GM12864 (cell line): ENCODE measurements at regions not wholly inside any gene's neighbourhood (a gene's known extent, or its start where the extent isn't known, plus 50 kb on each side); places are given as distances from the start of the nearest gene placed in this dataset.

Source experiments
- DNase-seq: peaks from one replicate; pipeline ENCODE4 v3.0.0-alpha.2; 2011; ENCODE audit warnings: low read depth
- H3K4me3 ChIP-seq: 2 replicates; pipeline ENCODE4 v1.5.1; 2011; ENCODE audit warnings: mild to moderate bottlenecking, low read depth, low read length, control low read depth
- TF ChIP-seq, protein P1 (sequence below): IDR thresholded peaks from 2 replicates; pipeline ENCODE4 v1.5.1; 2011; ENCODE audit warnings: low read depth, mild to moderate bottlenecking, moderate library complexity, low read length, control low read depth, inconsistent platforms; ENCODE audit errors: missing control alignments

DNA sequence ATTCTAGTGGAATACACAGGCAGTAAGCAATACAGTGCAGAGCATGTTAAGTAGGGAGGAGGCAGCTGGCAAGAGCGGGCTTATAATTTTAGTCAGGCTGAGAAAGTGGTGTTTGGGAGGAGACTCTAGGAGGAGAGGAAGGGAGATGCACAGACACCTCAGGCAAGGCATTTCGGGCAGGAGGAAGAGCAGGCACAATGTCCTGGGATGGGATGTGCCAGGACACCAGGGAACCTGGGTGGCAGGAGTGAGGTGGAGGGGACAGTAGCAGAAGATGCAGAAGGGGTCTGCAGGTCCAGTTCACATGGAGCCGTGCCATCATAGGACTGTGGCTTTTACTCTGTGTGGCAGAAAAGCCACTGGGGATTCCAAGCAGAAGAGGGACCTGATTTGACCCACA, 143.7 kb upstream of the FSTL4 start:
- H3K4me3 ChIP-seq: no peak overlapping the region
- TF ChIP-seq, protein P1, sequence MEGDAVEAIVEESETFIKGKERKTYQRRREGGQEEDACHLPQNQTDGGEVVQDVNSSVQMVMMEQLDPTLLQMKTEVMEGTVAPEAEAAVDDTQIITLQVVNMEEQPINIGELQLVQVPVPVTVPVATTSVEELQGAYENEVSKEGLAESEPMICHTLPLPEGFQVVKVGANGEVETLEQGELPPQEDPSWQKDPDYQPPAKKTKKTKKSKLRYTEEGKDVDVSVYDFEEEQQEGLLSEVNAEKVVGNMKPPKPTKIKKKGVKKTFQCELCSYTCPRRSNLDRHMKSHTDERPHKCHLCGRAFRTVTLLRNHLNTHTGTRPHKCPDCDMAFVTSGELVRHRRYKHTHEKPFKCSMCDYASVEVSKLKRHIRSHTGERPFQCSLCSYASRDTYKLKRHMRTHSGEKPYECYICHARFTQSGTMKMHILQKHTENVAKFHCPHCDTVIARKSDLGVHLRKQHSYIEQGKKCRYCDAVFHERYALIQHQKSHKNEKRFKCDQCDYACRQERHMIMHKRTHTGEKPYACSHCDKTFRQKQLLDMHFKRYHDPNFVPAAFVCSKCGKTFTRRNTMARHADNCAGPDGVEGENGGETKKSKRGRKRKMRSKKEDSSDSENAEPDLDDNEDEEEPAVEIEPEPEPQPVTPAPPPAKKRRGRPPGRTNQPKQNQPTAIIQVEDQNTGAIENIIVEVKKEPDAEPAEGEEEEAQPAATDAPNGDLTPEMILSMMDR: no peak
- no peak for DNase-seq

DNA sequence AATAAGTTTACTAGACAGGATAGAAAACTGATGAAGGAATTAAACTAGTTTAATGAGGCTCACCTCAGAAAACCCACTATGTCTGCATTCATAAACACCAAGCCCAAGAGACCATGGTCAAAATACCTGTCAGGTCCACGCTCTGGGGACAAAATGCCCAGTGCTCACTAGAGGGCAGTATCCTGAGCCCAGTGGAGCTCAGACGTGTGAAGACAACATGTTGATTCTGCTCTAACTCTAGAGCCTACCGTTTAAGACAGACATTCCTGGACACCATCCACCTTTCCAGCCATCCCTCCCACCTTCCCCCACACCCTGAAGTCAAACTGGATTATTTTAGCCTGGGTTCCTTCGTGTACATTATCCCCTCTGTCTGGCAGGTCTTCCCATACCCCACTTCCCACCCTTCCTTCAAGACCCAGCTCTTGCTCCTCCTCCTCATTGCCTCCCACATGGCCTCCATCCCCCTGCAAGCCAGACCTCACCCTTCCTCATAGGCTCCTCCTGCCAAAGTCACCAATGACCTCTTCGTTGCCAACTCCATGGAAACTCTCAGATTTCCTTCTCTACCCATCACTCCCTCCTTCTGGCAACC, 142.3 kb upstream of the FSTL4 start:
- no peak overlapping the region for H3K4me3 ChIP-seq
- DNase-seq: peak; percentile 8
- TF ChIP-seq, protein P1: peak; percentile 73

DNA sequence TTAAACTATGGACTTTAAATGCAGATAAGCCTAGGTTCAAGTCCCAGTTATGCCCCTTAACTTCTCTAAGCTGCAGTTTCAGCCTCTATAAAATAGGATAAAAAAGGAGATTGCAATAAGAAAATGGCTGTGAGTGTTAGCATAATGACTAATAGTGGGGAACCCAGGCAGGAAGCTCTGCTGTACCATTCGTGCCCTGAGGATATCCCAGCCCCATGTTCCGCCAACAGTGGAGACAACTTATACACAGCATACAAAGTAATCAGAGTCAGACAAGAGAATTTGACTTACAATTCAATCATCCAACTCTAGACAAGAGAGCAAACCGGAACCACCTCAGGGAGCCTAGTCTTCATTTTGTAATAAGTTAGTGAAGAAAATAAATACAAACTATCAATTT, 141.5 kb upstream of the FSTL4 start:
- no peak for DNase-seq
- H3K4me3 ChIP-seq: no peak overlapping the region
- TF ChIP-seq, protein P1: no peak

DNA sequence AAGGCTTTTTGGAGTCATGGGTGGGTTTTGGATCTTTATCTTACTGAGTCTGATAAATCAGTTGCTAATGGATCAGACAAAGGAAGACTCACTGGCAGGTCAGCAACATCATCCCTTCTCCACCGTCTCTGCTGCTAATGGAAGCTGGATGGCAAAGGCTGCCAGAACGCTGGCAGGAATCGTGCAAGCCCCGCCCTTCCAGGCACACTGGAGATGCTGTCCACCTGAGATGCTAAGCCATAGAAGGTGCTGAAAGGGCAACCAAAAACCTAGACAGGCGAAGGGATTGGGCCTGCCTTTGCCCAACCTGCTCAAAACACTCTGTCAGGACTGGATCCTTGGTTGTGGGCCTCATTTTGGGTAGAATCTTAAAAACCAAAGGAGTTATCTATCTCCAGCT, 139.5 kb upstream of the FSTL4 start:
- H3K4me3 ChIP-seq: no peak overlapping the region
- no peak for DNase-seq
- TF ChIP-seq, protein P1: no peak

DNA sequence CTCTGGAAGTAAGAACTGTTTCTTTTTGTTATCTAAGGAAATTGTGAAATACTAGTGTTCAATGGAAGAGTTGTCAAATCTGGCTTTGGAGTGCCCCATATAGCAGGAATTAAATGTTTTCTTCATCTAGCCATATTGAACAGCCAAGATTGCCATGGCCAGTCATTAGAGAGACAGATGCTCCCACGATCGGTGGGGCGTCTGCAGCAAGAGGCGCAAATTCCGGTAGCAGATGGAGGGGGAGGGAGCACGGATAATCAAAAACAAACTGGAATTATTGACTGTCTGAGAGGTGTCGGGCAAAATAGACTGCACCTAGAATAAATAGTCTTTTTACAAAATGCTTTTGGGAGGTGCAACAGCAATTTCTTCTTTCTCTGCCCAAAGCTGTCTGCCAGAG, 139.1 kb upstream of the FSTL4 start:
- H3K4me3 ChIP-seq: no peak overlapping the region
- TF ChIP-seq, protein P1: no peak
- DNase-seq: no peak

DNA sequence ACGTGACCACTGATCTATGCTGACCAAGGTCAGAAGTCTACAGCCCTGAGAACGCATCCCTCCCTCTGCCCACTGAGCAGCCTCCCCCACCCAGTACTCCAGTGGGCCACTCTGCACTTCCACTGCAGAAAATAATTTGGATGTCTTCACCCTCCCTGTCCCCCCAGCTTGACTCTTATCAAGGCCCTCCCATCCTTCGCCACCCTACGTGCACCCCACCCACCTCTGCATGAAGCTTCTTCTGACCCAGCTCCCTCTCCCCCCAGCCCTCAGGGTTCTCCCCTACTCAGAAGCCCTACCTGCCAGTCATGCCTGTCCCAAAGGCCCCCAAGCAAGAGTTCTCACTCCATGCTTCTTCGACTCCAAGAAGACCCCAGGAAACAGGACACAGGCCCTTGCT, 138.5 kb upstream of the FSTL4 start:
- DNase-seq: no peak
- TF ChIP-seq, protein P1: no peak
- H3K4me3 ChIP-seq: no peak overlapping the region

DNA sequence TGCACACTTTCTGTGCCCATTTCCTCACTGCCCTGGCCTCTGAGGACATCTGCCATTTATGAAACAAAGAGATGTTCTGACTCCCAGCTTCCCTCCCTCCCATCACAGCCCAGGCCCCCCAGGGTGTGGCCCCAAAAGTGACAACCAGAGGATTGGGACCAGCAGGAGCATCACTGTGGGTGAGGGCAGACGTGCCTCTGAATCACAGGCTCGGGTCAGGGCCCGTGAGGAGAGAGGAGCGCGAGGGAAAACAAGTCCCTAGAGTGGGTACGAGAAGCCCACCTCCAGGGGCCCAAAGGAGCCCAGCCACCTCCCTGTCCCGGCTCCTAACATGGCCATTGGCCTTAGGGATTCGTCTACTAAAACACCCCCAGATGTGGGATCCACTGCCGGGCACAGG, 138.0 kb upstream of the FSTL4 start:
- H3K4me3 ChIP-seq: no peak overlapping the region
- no peak for DNase-seq
- TF ChIP-seq, protein P1: no peak
